ENCODE measurements at regions not wholly inside any gene's neighbourhood (a gene's known extent, or its start where the extent isn't known, plus 50 kb on each side); places are given as distances from the start of the nearest gene placed in this dataset.
"Not testable (repeated sequence)": the region's sequence is repeated elsewhere in the genome, so short reads cannot be mapped to it uniquely, and the experiment has no call there.

- TF ChIP-seq POLR2A (IDR thresholded peaks at IDR 0.05), result not testable (repeated sequence)
- TF ChIP-seq, protein P1, sequence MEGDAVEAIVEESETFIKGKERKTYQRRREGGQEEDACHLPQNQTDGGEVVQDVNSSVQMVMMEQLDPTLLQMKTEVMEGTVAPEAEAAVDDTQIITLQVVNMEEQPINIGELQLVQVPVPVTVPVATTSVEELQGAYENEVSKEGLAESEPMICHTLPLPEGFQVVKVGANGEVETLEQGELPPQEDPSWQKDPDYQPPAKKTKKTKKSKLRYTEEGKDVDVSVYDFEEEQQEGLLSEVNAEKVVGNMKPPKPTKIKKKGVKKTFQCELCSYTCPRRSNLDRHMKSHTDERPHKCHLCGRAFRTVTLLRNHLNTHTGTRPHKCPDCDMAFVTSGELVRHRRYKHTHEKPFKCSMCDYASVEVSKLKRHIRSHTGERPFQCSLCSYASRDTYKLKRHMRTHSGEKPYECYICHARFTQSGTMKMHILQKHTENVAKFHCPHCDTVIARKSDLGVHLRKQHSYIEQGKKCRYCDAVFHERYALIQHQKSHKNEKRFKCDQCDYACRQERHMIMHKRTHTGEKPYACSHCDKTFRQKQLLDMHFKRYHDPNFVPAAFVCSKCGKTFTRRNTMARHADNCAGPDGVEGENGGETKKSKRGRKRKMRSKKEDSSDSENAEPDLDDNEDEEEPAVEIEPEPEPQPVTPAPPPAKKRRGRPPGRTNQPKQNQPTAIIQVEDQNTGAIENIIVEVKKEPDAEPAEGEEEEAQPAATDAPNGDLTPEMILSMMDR (IDR thresholded peaks at IDR 0.05), result not testable (repeated sequence)
These were observed 135.8 kb downstream of the ATP6V1G3 start for GRCh38 chr1:198404632-198405031.
